ENCODE measurements at regions not wholly inside any gene's neighbourhood (a gene's known extent, or its start where the extent isn't known, plus 50 kb on each side); places are given as distances from the start of the nearest gene placed in this dataset.

DNA sequence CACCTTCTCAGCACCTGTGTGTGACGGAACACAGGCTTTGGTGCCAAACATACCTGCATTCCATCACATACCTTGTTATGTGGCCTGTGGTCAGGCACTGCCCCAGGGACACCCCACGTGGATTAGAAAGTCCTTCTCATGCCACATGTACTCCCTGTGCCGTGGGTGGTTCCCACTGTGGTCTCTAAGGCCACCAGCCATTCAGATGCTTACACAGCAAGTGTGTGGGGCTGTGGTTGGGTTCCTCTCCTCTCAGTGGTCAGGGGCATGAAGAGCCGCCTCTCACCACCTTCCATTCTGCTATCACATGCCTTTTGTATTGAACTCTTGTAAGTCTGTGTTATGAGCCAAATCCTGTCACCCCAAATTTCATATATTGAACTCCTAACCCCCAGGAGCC, 85.1 kb upstream of the IGFBP3 start (continued):
- TF ChIP-seq SAP30 (IDR thresholded peaks at IDR 0.05; ENCODE audit: insufficient read depth, insufficient replicate concordance, low read length): no peak

All from H1 (cell line).